Fibroblast of skin of left biceps (primary cell): ENCODE measurements at regions not wholly inside any gene's neighbourhood (a gene's known extent, or its start where the extent isn't known, plus 50 kb on each side); places are given as distances from the start of the nearest gene placed in this dataset.

Experiments
- DNase-seq, 2 experiments: peaks; one replicate each; pipeline ENCODE4 v3.0.0-alpha.2; 2013; ENCODE audit warnings: low read depth in 2 of 2

DNA sequence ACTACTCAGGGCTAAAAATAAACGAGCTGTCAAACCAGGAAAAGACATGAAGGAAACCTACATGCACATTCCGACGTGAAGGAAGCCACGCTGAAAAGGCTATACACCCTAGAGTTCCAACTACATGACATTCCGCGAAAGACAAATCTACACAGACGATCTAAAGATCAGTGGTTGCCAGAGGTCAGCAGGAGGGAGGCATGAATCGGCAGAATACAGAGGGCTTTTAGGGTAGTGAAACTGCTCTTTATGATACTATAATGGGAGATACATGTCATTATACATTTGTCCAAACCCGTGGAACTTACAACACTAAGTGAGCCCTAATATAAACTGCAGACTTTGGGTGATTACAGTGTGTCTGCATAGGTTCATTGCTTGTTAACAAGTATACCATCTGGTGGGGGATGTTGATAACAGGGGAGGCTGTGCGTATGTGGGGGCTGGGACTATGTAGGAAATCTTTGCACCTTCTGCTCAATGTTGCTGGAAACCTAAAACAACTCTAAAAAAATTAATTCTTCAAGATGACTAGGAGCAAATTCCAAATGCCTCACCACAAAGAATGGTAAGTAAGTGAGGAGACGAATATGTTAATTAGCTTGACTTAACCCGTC is 132.2 kb upstream of the CDH4 start:
- DNase-seq, result no peak

GRCh38 chr20:61120595-61121515 is 131.2 kb upstream of the CDH4 start:
- peak in 1 of 2 experiments; percentile 25 for DNase-seq

DNA sequence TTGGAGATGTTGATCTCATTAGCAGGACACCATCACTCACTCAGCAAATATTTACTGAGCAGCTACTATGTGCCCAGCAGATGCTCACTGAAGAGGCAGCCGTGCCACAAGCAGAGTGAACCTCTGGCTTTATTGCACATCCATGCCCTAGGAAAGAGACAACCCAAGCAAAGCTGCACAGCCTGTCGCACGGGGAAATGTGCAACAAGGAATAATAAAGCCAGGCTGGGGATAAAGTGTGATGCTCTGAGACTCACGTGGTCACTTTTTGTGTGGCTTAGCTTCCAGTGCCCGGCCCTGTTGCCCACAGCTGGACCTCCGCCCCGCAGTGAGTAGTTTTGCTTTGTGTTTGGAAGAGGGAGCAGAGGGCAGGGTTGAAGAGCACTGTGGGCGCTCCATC is 130.4 kb upstream of the CDH4 start:
- no peak for DNase-seq

- DNase-seq, result no peak
These were observed 128.8 kb upstream of the CDH4 start for GRCh38 chr20:61123286-61123685.

GRCh38 chr20:61123751-61124368 is 128.2 kb upstream of the CDH4 start:
- DNase-seq, result no peak

GRCh38 chr20:61125076-61125475 is 127.0 kb upstream of the CDH4 start:
- no peak for DNase-seq

DNA sequence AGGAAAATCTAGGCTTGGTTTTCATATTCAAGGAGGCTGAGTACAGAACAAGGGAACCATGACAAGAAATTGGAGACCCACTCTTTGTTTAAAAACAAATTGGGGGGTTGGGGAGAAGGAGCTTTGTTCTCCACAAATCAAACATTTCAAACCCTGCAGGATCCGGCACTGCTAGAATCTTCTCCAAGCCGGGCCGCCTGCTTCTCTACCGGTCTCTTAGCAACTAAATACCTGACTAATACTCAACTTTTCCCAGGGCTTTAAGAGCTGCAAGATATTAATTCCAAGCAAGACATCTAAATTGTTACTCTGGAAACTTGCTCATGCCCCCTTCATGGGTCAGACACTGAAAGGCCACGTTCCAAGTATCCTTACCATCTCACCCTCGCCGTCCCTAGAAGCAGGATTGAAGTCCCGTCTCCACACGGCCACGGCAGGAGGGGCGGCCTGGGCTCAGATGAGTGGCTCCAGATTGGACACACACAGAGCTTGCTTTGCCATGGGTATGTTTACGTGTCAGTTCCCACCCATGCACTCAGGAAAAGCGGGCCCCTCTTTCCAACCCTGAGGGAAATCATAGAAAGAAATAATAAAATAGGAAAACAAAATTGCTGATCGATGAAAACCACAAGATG is 126.4 kb upstream of the CDH4 start:
- no peak for DNase-seq

GRCh38 chr20:61126369-61127195 is 125.5 kb upstream of the CDH4 start:
- no peak for DNase-seq

DNA sequence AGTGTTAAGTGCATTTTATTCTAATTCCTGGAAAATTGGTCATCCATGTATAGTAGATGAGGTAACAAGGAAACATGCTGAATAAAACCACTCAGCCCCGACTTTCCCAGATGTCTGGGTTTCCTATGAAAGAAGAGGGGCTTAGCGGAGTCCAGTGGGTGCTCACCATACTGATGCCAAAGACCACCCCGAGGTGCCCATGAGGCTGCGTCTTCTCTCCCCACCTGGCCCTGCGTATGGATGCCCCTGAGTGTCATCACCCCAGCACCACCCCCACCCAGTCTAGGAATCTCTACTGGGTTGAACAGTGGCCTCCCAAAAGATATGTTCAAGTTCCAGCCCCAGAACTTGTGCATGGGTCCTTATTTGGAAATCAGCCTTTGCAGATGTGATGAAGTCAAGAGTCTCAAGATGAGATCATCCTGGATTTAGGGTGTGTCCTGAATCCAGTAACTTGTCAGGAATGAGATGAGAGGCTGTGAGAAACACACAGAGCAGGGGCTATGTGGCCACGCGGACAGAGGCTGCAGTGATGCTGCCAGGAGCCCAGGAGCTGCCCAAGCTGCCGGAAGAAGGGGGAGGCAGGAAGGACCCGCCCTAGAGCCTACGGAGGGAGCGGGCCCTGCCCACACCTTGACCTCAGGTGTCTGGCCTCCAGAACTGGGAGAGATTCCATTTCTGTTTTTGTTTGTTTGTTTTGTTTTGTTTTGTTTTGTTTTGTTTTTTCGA is 124.6 kb upstream of the CDH4 start:
- peak; percentile 57 to 59 for DNase-seq

- DNase-seq, result no peak
These were observed 123.3 kb upstream of the CDH4 start for GRCh38 chr20:61128701-61129269.

- no peak for DNase-seq
These were observed 122.8 kb upstream of the CDH4 start for GRCh38 chr20:61129311-61129710.

DNA sequence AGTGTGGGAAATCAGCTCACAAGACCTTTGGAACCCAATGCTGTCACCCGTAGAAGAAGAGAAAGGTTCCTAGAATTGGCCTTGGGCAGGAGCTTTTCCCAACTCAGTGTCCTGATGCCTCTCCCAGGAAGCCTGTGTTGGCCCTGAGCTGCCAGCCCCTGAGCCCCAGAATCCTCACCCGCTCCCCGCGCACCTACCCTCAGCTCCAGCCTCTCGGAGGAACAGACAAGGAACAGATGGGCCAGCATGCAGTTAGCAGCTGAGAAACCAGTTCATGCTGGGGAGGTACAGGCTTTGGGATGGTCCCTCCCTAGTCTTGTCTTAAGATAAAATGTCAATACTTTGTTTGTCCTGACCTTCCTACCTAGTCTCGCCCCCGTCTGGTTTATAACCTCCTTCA is 121.9 kb upstream of the CDH4 start:
- DNase-seq, result no peak

- DNase-seq, result no peak
These were observed 120.1 kb upstream of the CDH4 start for GRCh38 chr20:61131944-61132343.

DNA sequence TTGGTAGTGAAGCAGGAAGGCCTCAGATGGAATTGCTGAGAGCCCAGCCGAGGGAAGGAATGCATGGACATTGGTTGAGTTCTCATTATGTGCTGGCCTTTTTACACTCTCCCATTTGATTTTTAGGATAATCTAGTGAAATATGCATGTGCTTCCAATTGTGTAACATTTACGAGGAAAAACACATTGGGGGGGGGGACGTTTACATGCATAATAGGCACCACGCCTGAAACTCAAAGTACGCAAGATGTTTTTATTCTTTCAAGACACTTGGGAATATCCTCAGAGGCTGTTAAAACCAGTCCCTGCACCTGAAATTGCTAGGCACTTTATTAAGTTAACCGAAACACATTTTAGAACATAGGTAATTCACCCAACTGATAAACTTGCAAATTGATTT is 118.5 kb upstream of the CDH4 start:
- no peak for DNase-seq

DNA sequence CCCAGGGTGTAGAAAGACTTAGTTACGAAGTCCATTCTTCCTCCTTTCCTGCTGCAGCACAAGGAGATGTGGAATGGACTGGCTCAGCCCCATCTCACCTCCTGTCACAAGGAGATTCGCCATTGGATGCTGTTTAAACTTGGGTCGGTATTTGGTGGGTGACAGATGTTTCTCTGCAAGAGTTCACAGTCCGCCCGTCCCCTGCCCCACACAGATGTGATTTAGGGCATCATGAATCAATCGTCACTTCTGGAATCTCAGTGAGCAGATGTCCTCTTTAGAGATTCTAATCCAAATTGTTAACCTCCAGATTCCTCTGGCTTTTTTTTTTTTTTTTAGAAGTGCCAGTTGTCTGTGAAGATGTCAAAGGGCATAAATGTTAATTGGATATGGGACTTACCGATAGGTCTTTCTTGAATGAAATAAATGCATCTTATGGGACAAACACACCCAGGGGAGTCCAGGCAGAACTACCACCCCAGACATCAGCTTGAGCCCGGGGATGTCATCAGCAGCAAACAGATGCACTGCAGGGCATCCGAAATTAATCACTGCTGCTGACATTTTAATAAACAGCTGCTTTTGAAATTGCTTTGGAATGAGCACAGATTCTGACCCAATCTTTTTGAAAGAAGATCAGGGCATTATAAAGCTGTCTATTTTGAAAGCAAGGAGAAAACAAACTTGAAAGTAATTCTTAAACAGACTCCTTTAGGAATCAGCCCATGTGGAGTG is 117.6 kb upstream of the CDH4 start:
- no peak for DNase-seq

DNA sequence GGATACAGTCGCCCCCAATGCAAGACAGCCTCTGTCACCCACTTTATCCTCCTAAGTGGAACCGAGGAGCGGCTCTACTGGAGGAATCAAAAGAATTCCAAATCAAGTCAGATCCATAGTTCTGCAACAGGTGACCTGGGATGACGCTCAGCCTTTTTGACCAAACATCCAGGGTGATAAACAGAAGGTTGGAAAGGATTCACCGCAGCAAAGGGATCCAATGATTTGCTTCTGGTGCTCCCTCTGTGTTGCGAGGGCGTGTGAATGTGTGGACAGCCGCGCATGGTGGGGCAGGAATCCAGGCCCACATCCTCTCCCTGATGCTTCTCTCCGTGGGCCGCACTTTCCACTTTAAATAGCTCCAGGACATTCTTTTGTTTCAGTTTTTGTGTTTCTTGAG is 116.8 kb upstream of the CDH4 start:
- no peak for DNase-seq

- DNase-seq, result no peak
These were observed 116.1 kb upstream of the CDH4 start for GRCh38 chr20:61135968-61136367.

GRCh38 chr20:61138566-61138965 is 113.5 kb upstream of the CDH4 start:
- DNase-seq, result no peak

DNA sequence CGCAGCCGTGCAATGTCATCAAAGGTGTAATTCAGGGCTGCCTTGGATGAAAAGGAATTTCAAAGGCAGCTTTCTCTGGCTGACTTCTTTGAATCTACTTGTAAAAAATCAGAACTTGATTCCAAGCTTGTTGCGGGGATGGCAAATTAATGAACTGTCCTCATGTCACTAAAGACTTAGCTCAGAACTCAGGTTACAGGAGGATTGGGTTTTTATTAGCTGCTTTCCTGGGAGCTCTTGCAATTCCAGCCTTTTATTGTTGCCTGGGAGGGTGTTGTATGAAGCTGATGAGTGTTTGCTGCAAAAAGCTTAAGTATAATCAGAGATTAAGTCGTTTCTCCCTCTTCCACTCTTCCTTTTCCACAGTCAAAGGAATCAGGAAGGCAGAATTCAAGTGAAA is 113.0 kb upstream of the CDH4 start:
- DNase-seq, result no peak

- DNase-seq, result no peak
These were observed 111.5 kb upstream of the CDH4 start for GRCh38 chr20:61140576-61140975.
